ENCODE measurements at regions not wholly inside any gene's neighbourhood (a gene's known extent, or its start where the extent isn't known, plus 50 kb on each side); places are given as distances from the start of the nearest gene placed in this dataset.
"Not testable (repeated sequence)": the region's sequence is repeated elsewhere in the genome, so short reads cannot be mapped to it uniquely, and the experiment has no call there.

DNA sequence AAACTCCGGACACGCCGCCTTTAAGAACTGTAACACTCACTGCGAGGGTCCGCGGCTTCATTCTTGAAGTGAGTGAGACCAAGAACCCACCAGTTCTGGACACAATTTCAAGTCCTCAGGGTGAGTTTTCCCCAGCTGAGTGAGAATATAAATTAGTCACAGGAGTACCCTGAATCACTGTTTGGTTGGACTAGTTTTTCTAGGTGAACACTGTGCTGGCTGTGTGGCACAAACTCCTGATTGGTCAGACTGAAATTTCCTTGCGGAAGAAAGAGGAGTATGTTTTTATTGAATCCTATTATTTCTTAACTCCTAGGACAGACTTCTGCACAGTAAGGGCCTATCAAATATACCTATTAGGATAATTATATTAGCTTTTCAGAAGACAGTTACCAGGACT lies 288.1 kb upstream of the UBE2E3 start:
- H3K27ac Mint-ChIP-seq: no peak overlapping the region

DNA sequence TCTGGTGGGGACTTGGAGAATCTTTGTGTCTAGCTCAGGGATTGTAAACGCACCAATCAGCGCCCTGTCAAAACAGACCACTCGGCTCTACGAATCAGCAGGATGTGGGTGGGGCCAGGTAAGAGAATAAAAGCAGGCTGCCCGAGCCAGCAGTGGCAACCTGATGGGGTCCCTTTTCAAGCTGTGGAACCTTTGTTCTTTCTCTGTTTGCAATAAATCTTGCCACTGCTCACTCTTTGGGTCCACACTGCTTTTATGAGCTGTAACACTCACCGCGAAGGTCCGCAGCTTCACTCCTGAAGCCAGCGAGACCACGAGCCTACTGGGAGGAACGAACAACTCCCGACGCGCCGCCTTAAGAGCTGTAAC lies 288.6 kb upstream of the UBE2E3 start:
- not testable (repeated sequence) for H3K36me3 Mint-ChIP-seq (ENCODE audit: insufficient read depth)

More for the DNA sequence above, 288.1 kb upstream of the UBE2E3 start:
- H3K36me3 Mint-ChIP-seq (ENCODE audit: insufficient read depth): no peaks in the 10 kb centered on the region
- TF ChIP-seq, protein P1, sequence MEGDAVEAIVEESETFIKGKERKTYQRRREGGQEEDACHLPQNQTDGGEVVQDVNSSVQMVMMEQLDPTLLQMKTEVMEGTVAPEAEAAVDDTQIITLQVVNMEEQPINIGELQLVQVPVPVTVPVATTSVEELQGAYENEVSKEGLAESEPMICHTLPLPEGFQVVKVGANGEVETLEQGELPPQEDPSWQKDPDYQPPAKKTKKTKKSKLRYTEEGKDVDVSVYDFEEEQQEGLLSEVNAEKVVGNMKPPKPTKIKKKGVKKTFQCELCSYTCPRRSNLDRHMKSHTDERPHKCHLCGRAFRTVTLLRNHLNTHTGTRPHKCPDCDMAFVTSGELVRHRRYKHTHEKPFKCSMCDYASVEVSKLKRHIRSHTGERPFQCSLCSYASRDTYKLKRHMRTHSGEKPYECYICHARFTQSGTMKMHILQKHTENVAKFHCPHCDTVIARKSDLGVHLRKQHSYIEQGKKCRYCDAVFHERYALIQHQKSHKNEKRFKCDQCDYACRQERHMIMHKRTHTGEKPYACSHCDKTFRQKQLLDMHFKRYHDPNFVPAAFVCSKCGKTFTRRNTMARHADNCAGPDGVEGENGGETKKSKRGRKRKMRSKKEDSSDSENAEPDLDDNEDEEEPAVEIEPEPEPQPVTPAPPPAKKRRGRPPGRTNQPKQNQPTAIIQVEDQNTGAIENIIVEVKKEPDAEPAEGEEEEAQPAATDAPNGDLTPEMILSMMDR (IDR thresholded peaks at IDR 0.05; ENCODE audit: unreplicated experiment): no peak
- H3K4me1 Mint-ChIP-seq (ENCODE audit: low read depth): peaks cover 6% of the 10 kb centered on the region
- no peak overlapping the region for H3K4me3 Mint-ChIP-seq (ENCODE audit: low read depth)
- no peaks in the 10 kb centered on the region for H3K27me3 Mint-ChIP-seq
- DNase-seq (ENCODE audit: low spot score, unreplicated experiment): no peak
- H3K9me3 Mint-ChIP-seq (ENCODE audit: low read depth): no peaks in the 10 kb centered on the region

DNA sequence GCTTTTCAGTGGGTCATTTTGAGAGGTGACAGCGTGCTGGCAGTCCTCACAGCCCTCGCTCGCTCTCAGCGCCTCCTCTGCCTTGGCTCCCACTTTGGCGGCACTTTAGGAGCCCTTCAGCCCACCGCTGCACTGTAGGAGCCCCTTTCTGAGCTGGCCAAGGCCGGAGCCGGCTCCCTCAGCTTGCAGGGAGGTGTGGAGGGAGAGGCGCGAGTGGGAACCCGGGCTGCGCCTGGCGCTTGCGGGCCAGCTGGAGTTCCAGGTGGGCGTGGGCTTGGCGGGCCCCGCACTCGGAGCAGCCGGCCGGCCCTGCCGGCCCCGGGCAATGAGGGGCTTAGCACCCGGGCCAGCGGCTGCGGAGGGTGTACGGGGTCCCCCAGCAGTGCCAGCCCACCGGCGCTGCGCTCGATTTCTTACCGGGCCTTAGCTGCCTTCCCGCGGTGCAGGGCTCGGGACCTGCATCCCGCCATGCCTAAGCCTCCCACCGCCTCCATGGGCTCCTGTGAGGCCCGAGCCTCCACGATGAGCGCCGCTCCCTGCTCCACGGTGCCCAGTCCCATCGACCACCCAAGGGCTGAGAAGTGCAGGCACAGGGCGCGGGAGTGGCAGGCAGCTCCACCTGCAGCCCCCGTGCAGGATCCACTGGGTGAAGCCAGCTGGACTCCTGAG lies 289.1 kb upstream of the UBE2E3 start:
- not testable (repeated sequence) for DNase-seq (ENCODE audit: low spot score, unreplicated experiment); H3K4me1 Mint-ChIP-seq (ENCODE audit: low read depth); H3K27me3 Mint-ChIP-seq; H3K4me3 Mint-ChIP-seq (ENCODE audit: low read depth); H3K27ac Mint-ChIP-seq; H3K9me3 Mint-ChIP-seq (ENCODE audit: low read depth); H3K36me3 Mint-ChIP-seq (ENCODE audit: insufficient read depth)

More for the DNA sequence above, 288.6 kb upstream of the UBE2E3 start:
- H3K27me3 Mint-ChIP-seq; H3K4me3 Mint-ChIP-seq (ENCODE audit: low read depth); H3K27ac Mint-ChIP-seq; H3K9me3 Mint-ChIP-seq (ENCODE audit: low read depth); DNase-seq (ENCODE audit: low spot score, unreplicated experiment); H3K4me1 Mint-ChIP-seq (ENCODE audit: low read depth): not testable (repeated sequence)

DNA sequence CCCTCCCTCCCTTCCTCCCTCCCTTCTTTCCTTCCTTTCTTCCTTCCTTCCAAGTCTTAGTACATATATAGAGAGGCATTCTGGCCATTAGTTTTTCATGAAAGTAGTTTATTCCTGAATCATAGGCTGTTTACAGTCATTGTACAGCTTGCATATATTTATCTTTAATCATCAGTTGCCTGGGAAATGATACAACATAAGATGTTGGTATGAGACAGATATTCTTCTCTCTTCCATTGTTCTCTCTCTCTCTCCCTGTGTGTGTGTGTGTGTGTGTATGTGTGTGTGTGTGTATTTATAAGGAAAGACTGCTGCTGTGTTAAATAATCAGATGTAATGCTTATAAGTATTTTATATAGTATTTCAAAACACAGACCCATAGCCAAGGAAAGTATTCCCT lies 289.8 kb upstream of the UBE2E3 start:
- H3K9me3 Mint-ChIP-seq (ENCODE audit: low read depth): no peaks in the 10 kb centered on the region
- TF ChIP-seq, protein P1 (IDR thresholded peaks at IDR 0.05; ENCODE audit: unreplicated experiment): no peak
- no peaks in the 10 kb centered on the region for H3K27me3 Mint-ChIP-seq
- H3K4me1 Mint-ChIP-seq (ENCODE audit: low read depth): peaks cover 6% of the 10 kb centered on the region
- H3K4me3 Mint-ChIP-seq (ENCODE audit: low read depth): no peak overlapping the region
- H3K36me3 Mint-ChIP-seq (ENCODE audit: insufficient read depth): no peaks in the 10 kb centered on the region
- no peak overlapping the region for H3K27ac Mint-ChIP-seq
- no peak for DNase-seq (ENCODE audit: low spot score, unreplicated experiment)

DNA sequence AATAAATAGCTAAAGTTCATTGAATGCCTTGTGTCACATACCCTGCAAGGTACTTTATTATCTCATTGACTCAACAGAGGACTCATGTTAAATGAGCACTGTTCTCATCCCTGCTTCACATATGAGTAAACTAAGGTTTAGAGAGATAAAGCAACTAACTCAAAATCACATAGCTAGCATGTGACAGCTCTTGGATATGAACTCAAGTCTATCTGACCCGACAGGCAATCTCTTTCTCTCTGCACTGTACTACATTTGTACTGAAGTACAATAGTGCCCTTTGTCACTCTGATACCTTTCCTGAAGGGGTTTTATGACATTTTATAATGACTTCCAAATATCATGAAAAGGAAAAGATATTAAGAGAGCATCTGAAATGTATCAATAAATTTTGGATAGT lies 297.5 kb upstream of the UBE2E3 start:
- DNase-seq (ENCODE audit: low spot score, unreplicated experiment): no peak
- no peaks in the 10 kb centered on the region for H3K36me3 Mint-ChIP-seq (ENCODE audit: insufficient read depth)
- H3K4me1 Mint-ChIP-seq (ENCODE audit: low read depth): peaks cover 12% of the 10 kb centered on the region
- TF ChIP-seq, protein P1 (IDR thresholded peaks at IDR 0.05; ENCODE audit: unreplicated experiment): no peak
- H3K27ac Mint-ChIP-seq: no peak overlapping the region
- no peaks in the 10 kb centered on the region for H3K9me3 Mint-ChIP-seq (ENCODE audit: low read depth)
- no peak overlapping the region for H3K4me3 Mint-ChIP-seq (ENCODE audit: low read depth)
- H3K27me3 Mint-ChIP-seq: no peaks in the 10 kb centered on the region

DNA sequence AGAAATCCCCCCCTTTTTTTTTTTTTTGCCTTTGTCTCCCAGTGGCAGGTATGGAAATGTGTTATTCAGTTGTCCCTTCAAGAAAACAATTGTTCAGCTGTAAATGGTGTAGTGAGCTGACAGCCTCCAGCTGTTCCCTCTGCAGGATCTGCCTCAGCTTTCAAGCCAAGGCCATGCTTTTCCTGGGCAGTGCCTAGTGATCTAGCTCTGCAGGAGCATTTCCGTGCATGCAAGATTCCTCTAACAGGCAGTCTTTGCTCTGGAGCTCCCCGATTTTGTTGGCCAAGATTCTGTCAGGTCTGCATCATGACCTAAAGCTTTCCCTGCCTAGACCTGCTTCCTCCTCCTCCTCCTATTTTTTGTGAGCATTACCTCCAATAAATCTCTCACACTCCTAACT lies 300.7 kb upstream of the UBE2E3 start:
- no peak overlapping the region for H3K4me3 Mint-ChIP-seq (ENCODE audit: low read depth)
- TF ChIP-seq, protein P1 (IDR thresholded peaks at IDR 0.05; ENCODE audit: unreplicated experiment): no peak
- H3K36me3 Mint-ChIP-seq (ENCODE audit: insufficient read depth): no peaks in the 10 kb centered on the region
- H3K27me3 Mint-ChIP-seq: no peaks in the 10 kb centered on the region
- no peak overlapping the region for H3K27ac Mint-ChIP-seq
- no peak for DNase-seq (ENCODE audit: low spot score, unreplicated experiment)
- no peaks in the 10 kb centered on the region for H3K9me3 Mint-ChIP-seq (ENCODE audit: low read depth)
- peaks cover 25% of the 10 kb centered on the region for H3K4me1 Mint-ChIP-seq (ENCODE audit: low read depth)

All from progenitor cell of endocrine pancreas (in vitro differentiated cells).